Kidney (tissue), 10 donors: ENCODE measurements at regions not wholly inside any gene's neighbourhood (a gene's known extent, or its start where the extent isn't known, plus 50 kb on each side); places are given as distances from the start of the nearest gene placed in this dataset.
A peak's percentile ranks its signal among the peaks of the same experiment; 100 is the strongest.
"Not testable (repeated sequence)": the region's sequence is repeated elsewhere in the genome, so short reads cannot be mapped to it uniquely, and the experiment has no call there.

Experiments
- DNase-seq, 5 donors: peaks; one replicate each; pipeline ENCODE4 v3.0.0-alpha.2; 2013 to 2020
- FAIRE-seq: peaks from 2 replicates; lab custom pipeline; 2012; peaks lifted over from hg19 to GRCh38; lab: Jason Lieb, UNC
- H3K27ac ChIP-seq, 2 donors: one replicate each; pipeline ENCODE4 v1.7.0; 2013; ENCODE audit warnings: low read depth in 2 of 2, low read length in 2 of 2, inconsistent platforms in 1 of 2
- H3K27me3 ChIP-seq: one replicate; pipeline ENCODE4 v1.7.1; 2013; ENCODE audit warnings: low read length, inconsistent platforms; ENCODE audit not compliant: control insufficient read depth, insufficient read depth
- H3K36me3 ChIP-seq, 3 donors: one replicate each; pipeline versions ENCODE4 v1.7.0 to v1.7.1; 2013; ENCODE audit warnings: low read length in 3 of 3, control low read depth in 1 of 3, inconsistent platforms in 1 of 3; ENCODE audit not compliant: insufficient read depth in 3 of 3, control insufficient read depth in 2 of 3
- H3K4me1 ChIP-seq, 3 donors: one replicate each; pipeline versions ENCODE4 v1.7.0 to v1.7.1; 2013; ENCODE audit warnings: low read length in 3 of 3, inconsistent platforms in 1 of 3, low read depth in 1 of 3; ENCODE audit not compliant: control insufficient read depth in 2 of 3, insufficient read depth in 2 of 3
- H3K4me3 ChIP-seq, 3 donors: one replicate each; pipeline versions ENCODE4 v1.7.0 to v1.8.1; 2013; ENCODE audit warnings: low read length in 3 of 3, control low read depth in 1 of 3, inconsistent platforms in 1 of 3
- H3K9ac ChIP-seq, 3 donors: one replicate each; pipeline versions ENCODE4 v1.7.0 to v1.7.1; 2013; ENCODE audit warnings: low read length in 3 of 3, control low read depth in 1 of 3, inconsistent platforms in 1 of 3
- H3K9me3 ChIP-seq, 3 donors: one replicate each; pipeline versions ENCODE4 v1.7.0 to v1.7.1; 2013; ENCODE audit warnings: low read length in 3 of 3, control low read depth in 1 of 3, inconsistent platforms in 1 of 3; ENCODE audit not compliant: control insufficient read depth in 2 of 3, insufficient read depth in 1 of 3
- intact Hi-C: fragments of 100-400 bp; cut with DNase I; formaldehyde crosslinking; loops from one replicate; pipeline ENCODE4 v1.11.1; 2022
- donor health status: control.
- donor health status: control.
- donor health status: DM: yes; HTN: yes; CAD: no.
- donor health status: Normal renal cell carcinoma (clear cell type).

DNA sequence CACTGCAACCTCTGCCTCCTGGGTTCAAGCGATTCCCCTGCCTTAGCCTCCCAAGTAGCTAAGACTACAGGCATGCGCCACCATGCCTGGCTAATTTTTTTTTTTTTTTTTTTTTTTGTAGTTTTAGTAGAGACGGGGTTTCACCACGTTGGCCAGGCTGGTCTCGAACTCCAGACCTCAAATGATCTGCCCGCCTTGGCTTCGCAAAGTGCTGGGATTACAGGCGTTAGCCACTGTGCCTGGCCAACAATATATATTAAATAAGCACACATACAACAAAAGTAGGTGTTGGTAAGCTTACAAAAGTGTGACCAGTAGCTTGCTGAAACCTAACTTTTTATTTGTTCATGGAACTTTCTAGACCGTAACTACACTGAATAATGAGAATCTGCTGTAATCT lies 117.1 kb upstream of the SERF1B start:
- H3K27ac ChIP-seq, FAIRE-seq, H3K4me1 ChIP-seq, H3K9ac ChIP-seq, H3K9me3 ChIP-seq, H3K36me3 ChIP-seq, intact Hi-C loops, H3K4me3 ChIP-seq, H3K27me3 ChIP-seq: not testable (repeated sequence)
- DNase-seq: peak in 1 of 5 donors; percentile 6

DNA sequence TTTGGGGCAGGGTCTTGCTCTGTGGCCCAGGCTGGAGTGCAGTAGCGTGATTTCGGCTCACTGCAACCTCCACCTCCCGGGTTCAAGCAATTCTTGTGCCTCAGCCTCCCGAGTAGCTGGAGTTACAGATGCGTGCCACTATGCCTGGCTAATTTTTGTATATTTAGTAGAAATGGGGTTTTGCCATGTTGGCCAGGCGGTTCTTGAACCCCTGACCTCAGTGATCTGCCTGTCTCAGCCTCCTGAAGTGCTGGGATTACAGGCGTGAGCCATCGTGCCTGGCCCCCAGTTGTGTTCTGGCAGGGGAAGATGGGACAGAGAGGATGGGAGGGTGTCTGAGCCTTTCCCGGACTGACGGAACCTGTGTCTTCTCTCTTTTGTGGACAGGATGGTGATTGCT lies 111.3 kb upstream of the SERF1B start:
- H3K36me3 ChIP-seq, H3K4me3 ChIP-seq, H3K4me1 ChIP-seq, H3K27me3 ChIP-seq, DNase-seq, FAIRE-seq, H3K9me3 ChIP-seq, intact Hi-C loops, H3K27ac ChIP-seq, H3K9ac ChIP-seq: not testable (repeated sequence)
